ENCODE measurements at regions not wholly inside any gene's neighbourhood (a gene's known extent, or its start where the extent isn't known, plus 50 kb on each side); places are given as distances from the start of the nearest gene placed in this dataset.

- TF ChIP-seq, protein P1, sequence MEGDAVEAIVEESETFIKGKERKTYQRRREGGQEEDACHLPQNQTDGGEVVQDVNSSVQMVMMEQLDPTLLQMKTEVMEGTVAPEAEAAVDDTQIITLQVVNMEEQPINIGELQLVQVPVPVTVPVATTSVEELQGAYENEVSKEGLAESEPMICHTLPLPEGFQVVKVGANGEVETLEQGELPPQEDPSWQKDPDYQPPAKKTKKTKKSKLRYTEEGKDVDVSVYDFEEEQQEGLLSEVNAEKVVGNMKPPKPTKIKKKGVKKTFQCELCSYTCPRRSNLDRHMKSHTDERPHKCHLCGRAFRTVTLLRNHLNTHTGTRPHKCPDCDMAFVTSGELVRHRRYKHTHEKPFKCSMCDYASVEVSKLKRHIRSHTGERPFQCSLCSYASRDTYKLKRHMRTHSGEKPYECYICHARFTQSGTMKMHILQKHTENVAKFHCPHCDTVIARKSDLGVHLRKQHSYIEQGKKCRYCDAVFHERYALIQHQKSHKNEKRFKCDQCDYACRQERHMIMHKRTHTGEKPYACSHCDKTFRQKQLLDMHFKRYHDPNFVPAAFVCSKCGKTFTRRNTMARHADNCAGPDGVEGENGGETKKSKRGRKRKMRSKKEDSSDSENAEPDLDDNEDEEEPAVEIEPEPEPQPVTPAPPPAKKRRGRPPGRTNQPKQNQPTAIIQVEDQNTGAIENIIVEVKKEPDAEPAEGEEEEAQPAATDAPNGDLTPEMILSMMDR (IDR thresholded peaks at IDR 0.05; ENCODE audit: insufficient read depth, low read length, poor library complexity, severe bottlenecking): no peak
- DNase-seq (ENCODE audit: extremely low read depth, insufficient read length): no peak
- Histone ChIP-seq H3K36me3 (ENCODE audit: control insufficient read depth, insufficient read depth, low read length) (no peaks in the 10 kb centered on the region), H3K4me3 (replicated peaks; ENCODE audit: low read depth, low read length) (no peak overlapping the region), H3K27me3 (replicated peaks; ENCODE audit: control insufficient read depth, insufficient read depth, low read length) (no peaks in the 10 kb centered on the region)
Measured at GRCh38 chr13:76330761-76331160, 555.4 kb downstream of the KCTD12 start.

DNA sequence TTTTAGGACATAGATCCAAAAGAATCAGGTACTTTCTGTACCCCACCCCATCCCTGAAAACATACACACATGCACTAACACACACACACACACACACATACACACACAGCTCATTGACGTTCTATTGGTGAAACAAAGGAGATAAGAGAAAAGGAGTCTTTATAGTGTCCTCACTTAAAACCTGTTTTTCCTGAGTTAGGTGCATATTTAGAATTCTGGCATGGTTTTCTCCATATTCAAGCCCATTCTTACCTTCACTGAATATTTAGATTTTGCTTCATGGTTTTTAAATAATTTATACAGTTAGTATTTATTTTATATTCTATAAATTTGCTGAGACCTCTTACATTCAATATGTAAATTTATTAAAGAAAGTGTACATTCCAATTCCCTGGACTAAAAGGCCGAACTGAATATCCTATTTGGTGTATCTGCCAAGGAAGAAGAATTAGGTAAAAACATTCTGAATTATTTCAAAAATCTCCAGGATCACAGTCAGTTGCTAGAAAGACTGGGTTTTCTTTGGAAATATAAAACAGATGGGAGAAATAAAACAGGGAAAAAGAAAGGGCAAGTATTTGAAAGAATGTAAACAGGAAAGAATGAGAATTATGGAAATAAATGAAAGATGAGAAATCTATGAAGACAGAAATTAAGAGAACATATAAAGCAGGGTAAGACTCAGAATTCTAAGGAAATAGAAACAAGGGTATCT lies 556.2 kb downstream of the KCTD12 start:
- Histone ChIP-seq H3K4me3 (replicated peaks; ENCODE audit: low read depth, low read length) (no peak overlapping the region), H3K27me3 (replicated peaks; ENCODE audit: control insufficient read depth, insufficient read depth, low read length) (no peaks in the 10 kb centered on the region), H3K36me3 (ENCODE audit: control insufficient read depth, insufficient read depth, low read length) (no peaks in the 10 kb centered on the region)
- TF ChIP-seq, protein P1 (IDR thresholded peaks at IDR 0.05; ENCODE audit: insufficient read depth, low read length, poor library complexity, severe bottlenecking): no peak
- DNase-seq (ENCODE audit: extremely low read depth, insufficient read length): no peak

GRCh38 chr13:76329004-76329403 lies 557.2 kb downstream of the KCTD12 start:
- Histone ChIP-seq H3K27me3 (replicated peaks; ENCODE audit: control insufficient read depth, insufficient read depth, low read length) (no peaks in the 10 kb centered on the region), H3K4me3 (replicated peaks; ENCODE audit: low read depth, low read length) (no peak overlapping the region), H3K36me3 (ENCODE audit: control insufficient read depth, insufficient read depth, low read length) (no peaks in the 10 kb centered on the region)
- TF ChIP-seq, protein P1 (IDR thresholded peaks at IDR 0.05; ENCODE audit: insufficient read depth, low read length, poor library complexity, severe bottlenecking): no peak
- DNase-seq (ENCODE audit: extremely low read depth, insufficient read length): no peak

GRCh38 chr13:76326343-76326742 lies 559.9 kb downstream of the KCTD12 start:
- DNase-seq (ENCODE audit: extremely low read depth, insufficient read length): no peak
- Histone ChIP-seq H3K27me3 (replicated peaks; ENCODE audit: control insufficient read depth, insufficient read depth, low read length) (no peaks in the 10 kb centered on the region), H3K4me3 (replicated peaks; ENCODE audit: low read depth, low read length) (no peak overlapping the region), H3K36me3 (ENCODE audit: control insufficient read depth, insufficient read depth, low read length) (no peaks in the 10 kb centered on the region)
- TF ChIP-seq, protein P1 (IDR thresholded peaks at IDR 0.05; ENCODE audit: insufficient read depth, low read length, poor library complexity, severe bottlenecking): no peak

DNA sequence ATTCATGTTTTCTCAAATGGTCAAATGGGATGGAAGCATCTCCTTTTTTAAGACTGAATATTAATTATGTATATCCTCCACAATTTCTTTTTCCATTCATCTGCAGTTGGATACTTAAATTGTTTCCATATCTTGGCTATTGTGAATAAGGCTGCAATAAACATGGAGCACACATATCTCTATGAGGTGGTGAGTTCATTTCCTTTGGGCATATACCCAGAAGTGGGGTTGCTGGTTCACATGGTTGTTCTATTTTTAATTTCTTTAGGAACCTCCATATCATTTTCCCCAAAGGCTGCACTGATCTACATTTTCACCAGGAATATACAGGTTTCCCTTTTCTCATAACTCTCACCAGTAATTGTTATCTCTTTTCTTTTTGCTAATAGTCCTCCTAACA lies 566.3 kb downstream of the KCTD12 start:
- TF ChIP-seq, protein P1 (IDR thresholded peaks at IDR 0.05; ENCODE audit: insufficient read depth, low read length, poor library complexity, severe bottlenecking): no peak
- Histone ChIP-seq H3K4me3 (replicated peaks; ENCODE audit: low read depth, low read length) (no peak overlapping the region), H3K36me3 (ENCODE audit: control insufficient read depth, insufficient read depth, low read length) (no peaks in the 10 kb centered on the region), H3K27me3 (replicated peaks; ENCODE audit: control insufficient read depth, insufficient read depth, low read length) (no peaks in the 10 kb centered on the region)
- no peak for DNase-seq (ENCODE audit: extremely low read depth, insufficient read length)

Data from GM06990 (cell line).